SK-N-SH (cell line): ENCODE measurements at regions not wholly inside any gene's neighbourhood (a gene's known extent, or its start where the extent isn't known, plus 50 kb on each side); places are given as distances from the start of the nearest gene placed in this dataset.

ENCODE experiments used
- CTCF ChIA-PET: fragments of 300-600, 350-600 bp; formaldehyde crosslinking; extraction: SDS; loops from one replicate; lab custom pipeline; 2021; lab: Yijun Ruan, JAX
- POLR2A ChIA-PET: fragments of 350-600 bp; sonication (Branson Sonifier 250); formaldehyde crosslinking; extraction: SDS; loops from one replicate; lab custom pipeline; 2020; ENCODE audit warnings: antibody characterized with exemption, inconsistent platforms; lab: Yijun Ruan, JAX
- DNase-seq: peaks from one replicate; pipeline ENCODE4 v3.0.0; 2012
- H2AFZ ChIP-seq: fragments of 200-600 bp; sonication (generic); 2 replicates; pipeline ENCODE4 v1.8.1; 2016; ENCODE audit warnings: antibody characterized with exemption, mild to moderate bottlenecking, low read depth
- H3F3A ChIP-seq: fragments of 200-600 bp; sonication (generic); replicated peaks from 2 replicates; pipeline ENCODE3; 2016; ENCODE audit warnings: antibody characterized with exemption, mild to moderate bottlenecking; ENCODE audit not compliant: insufficient read depth
- H3K27ac ChIP-seq, 2 experiments: fragments of 200-500 bp in 1 of 2; fragments of 200-600 bp in 1 of 2; sonication (Bioruptor generic) in 1 of 2; sonication (generic), shearing (Covaris generic) in 1 of 2; 2 replicates each; pipeline versions ENCODE4 v1.5.1 to v1.6.1; 2014 to 2016; ENCODE audit warnings: low read depth in 2 of 2, inconsistent platforms in 1 of 2, low read length in 1 of 2, mild to moderate bottlenecking in 1 of 2, mixed read lengths in 1 of 2
- H3K27me3 ChIP-seq: fragments of 200-600 bp; sonication (generic), shearing (Covaris generic); 2 replicates; pipeline ENCODE4 v1.6.1; 2016; ENCODE audit warnings: mixed run types; ENCODE audit not compliant: insufficient read depth
- H3K36me3 ChIP-seq, 2 experiments: fragments of 200-500 bp in 1 of 2; fragments of 200-600 bp in 1 of 2; sonication (Bioruptor generic) in 1 of 2; sonication (generic) in 1 of 2; replicated peaks in 1 of 2; 2 replicates each; pipeline versions ENCODE3 to v1.5.1; 2014 to 2016; ENCODE audit warnings: low read length in 1 of 2, mild to moderate bottlenecking in 1 of 2; ENCODE audit not compliant: insufficient read depth in 2 of 2, control insufficient read depth in 1 of 2
- H3K4me1 ChIP-seq, 2 experiments: fragments of 200-500 bp in 1 of 2; fragments of 200-600 bp in 1 of 2; sonication (Bioruptor generic) in 1 of 2; sonication (generic), shearing (Covaris generic) in 1 of 2; 2 replicates each; pipeline versions ENCODE4 v1.5.1 to v1.6.1; 2014 to 2016; ENCODE audit warnings: low read depth in 1 of 2, low read length in 1 of 2, mixed run types in 1 of 2; ENCODE audit not compliant: insufficient read depth in 2 of 2, control insufficient read depth in 1 of 2
- H3K4me2 ChIP-seq: fragments of 200-600 bp; sonication (generic), shearing (Covaris generic); 2 replicates; pipeline ENCODE4 v1.6.1; 2017; ENCODE audit warnings: mixed run types
- H3K4me3 ChIP-seq, 2 experiments: fragments of 200-500 bp in 1 of 2; fragments of 200-600 bp in 1 of 2; sonication (Bioruptor generic) in 1 of 2; sonication (generic), shearing (Covaris generic) in 1 of 2; 2 replicates each; pipeline versions ENCODE4 v1.5.1 to v1.8.1; 2014 to 2016; ENCODE audit warnings: low read depth in 2 of 2, inconsistent platforms in 1 of 2, low read length in 1 of 2, mild to moderate bottlenecking in 1 of 2, mixed read lengths in 1 of 2, moderate library complexity in 1 of 2
- H3K79me2 ChIP-seq: fragments of 200-600 bp; sonication (generic); 2 replicates; pipeline ENCODE4 v1.8.1; 2017; ENCODE audit warnings: mild to moderate bottlenecking; ENCODE audit not compliant: insufficient read depth
- H3K9ac ChIP-seq: fragments of 200-600 bp; sonication (generic); 2 replicates; pipeline ENCODE4 v1.6.1; 2017; ENCODE audit warnings: mixed run types
- H3K9me2 ChIP-seq: fragments of 200-600 bp; sonication (generic); 2 replicates; pipeline ENCODE4 v1.6.1; 2017; ENCODE audit warnings: mixed run types
- H3K9me3 ChIP-seq: fragments of 200-600 bp; sonication (generic); 2 replicates; pipeline ENCODE4 v1.6.1; 2017; ENCODE audit warnings: mixed run types, mild to moderate bottlenecking, moderate library complexity
- H4K20me1 ChIP-seq: fragments of 200-600 bp; sonication (generic); 2 replicates; pipeline ENCODE4 v1.6.1; 2017; ENCODE audit warnings: mild to moderate bottlenecking, mixed run types; ENCODE audit not compliant: insufficient read depth
- EP300 ChIP-seq, 2 experiments: IDR thresholded peaks; 2 replicates each; pipeline versions ENCODE4 v1.4.0 to v1.6.1; 2012; ENCODE audit warnings: borderline replicate concordance in 1 of 2, low read depth in 1 of 2, low read length in 1 of 2
- FOXM1 ChIP-seq: IDR thresholded peaks from 2 replicates; pipeline ENCODE4 v1.4.0; 2012; ENCODE audit warnings: low read depth, mild to moderate bottlenecking
- GATA2 ChIP-seq: sonication (generic); formaldehyde crosslinking; IDR thresholded peaks from 2 replicates; pipeline ENCODE4 v1.5.0; 2020; ENCODE audit warnings: mild to moderate bottlenecking, missing genetic modification reagents
- MEF2A ChIP-seq: IDR thresholded peaks from 2 replicates; pipeline ENCODE4 v1.4.0; 2012; ENCODE audit warnings: low read depth, borderline replicate concordance
- NFIC ChIP-seq: IDR thresholded peaks from 2 replicates; pipeline ENCODE4 v1.4.0; 2012; ENCODE audit warnings: borderline replicate concordance
- NRF1 ChIP-seq: IDR thresholded peaks from 2 replicates; pipeline ENCODE4 v1.6.1; 2012; ENCODE audit warnings: low read depth, mild to moderate bottlenecking, low read length
- PBX3 ChIP-seq: IDR thresholded peaks from 2 replicates; pipeline ENCODE4; 2012
- POLR2AphosphoS5 ChIP-seq: IDR thresholded peaks from 2 replicates; pipeline ENCODE4 v1.6.1; 2012; ENCODE audit warnings: low read depth, low read length
- REST ChIP-seq: IDR thresholded peaks from 2 replicates; pipeline ENCODE4 v1.6.1; 2012; ENCODE audit warnings: mild to moderate bottlenecking, low read depth, low read length, moderate library complexity
- RFX5 ChIP-seq: IDR thresholded peaks from 2 replicates; pipeline ENCODE4 v1.6.1; 2012; ENCODE audit warnings: mild to moderate bottlenecking, improper control_type of control experiment, low read length
- SIN3A ChIP-seq: IDR thresholded peaks from 2 replicates; pipeline ENCODE4 v1.6.1; 2012; ENCODE audit warnings: low read depth, mild to moderate bottlenecking, low read length, moderate library complexity, borderline replicate concordance
- TAF1 ChIP-seq: IDR thresholded peaks from 2 replicates; pipeline ENCODE4 v1.6.1; 2012; ENCODE audit warnings: low read depth, mild to moderate bottlenecking, low read length, moderate library complexity, borderline replicate concordance
- TEAD4 ChIP-seq: IDR thresholded peaks from 2 replicates; pipeline ENCODE4 v1.4.0; 2012; ENCODE audit warnings: mild to moderate bottlenecking, borderline replicate concordance; ENCODE audit not compliant: insufficient read depth
- USF2 ChIP-seq: fragments of 150-350 bp; IDR thresholded peaks from 2 replicates; pipeline ENCODE4 v1.6.1; 2017; ENCODE audit warnings: antibody characterized with exemption, low read length, low read depth, borderline replicate concordance
- YY1 ChIP-seq: IDR thresholded peaks from 2 replicates; pipeline ENCODE4 v1.4.0; 2012; ENCODE audit warnings: low read depth, mild to moderate bottlenecking
- ZBTB33 ChIP-seq: IDR thresholded peaks from 2 replicates; pipeline ENCODE4 v1.4.0; 2012; ENCODE audit warnings: low read depth, borderline replicate concordance
- WGBS: methylation state at CpG from one replicate; pipeline ENCODE4 v1.1.6; 2017; ENCODE audit warnings: low lambda C conversion rate; 5-methylcytosine and 5-hydroxymethylcytosine counted together
- TF ChIP-seq, protein P1 (sequence below): IDR thresholded peaks from 2 replicates; pipeline ENCODE4 v1.4.0; 2012; ENCODE audit warnings: low read depth, borderline replicate concordance

- 50% methylated on average over 1 of the region's 1 CpG for WGBS
- Histone ChIP-seq H3K36me3 (no peaks in the 10 kb centered on the region), H3K27me3 (no peaks in the 10 kb centered on the region), H3K9me3 (peaks cover 25% of the 10 kb centered on the region; the same call in 1 of the 2 replicates), H3K9me2 (no peaks in the 10 kb centered on the region), H3K4me2 (no peak overlapping the region), H3K4me1 (no peaks in the 10 kb centered on the region), H3F3A (no peaks in the 10 kb centered on the region), H3K79me2 (peaks cover 11% of the 10 kb centered on the region; the same call in 1 of the 2 replicates), H2AFZ (no peak overlapping the region), H3K27ac (no peak overlapping the region), H3K9ac (no peak overlapping the region), H3K4me3 (no peak overlapping the region), H4K20me1 (no peaks in the 10 kb centered on the region)
- no peak for DNase-seq
- ChIA-PET CTCF (no interaction called here), POLR2A (no interaction called here)
- no peak for TF ChIP-seq EP300 (IDR thresholded peaks at IDR 0.05; ENCODE audit: borderline replicate concordance in 1 of 2, low read depth in 1 of 2, low read length in 1 of 2)
- no peak for TF ChIP-seq NFIC
- TF ChIP-seq POLR2AphosphoS5: no peak
- TF ChIP-seq REST: no peak
- no peak for TF ChIP-seq SIN3A
- TF ChIP-seq TAF1: no peak
- TF ChIP-seq, protein P1, sequence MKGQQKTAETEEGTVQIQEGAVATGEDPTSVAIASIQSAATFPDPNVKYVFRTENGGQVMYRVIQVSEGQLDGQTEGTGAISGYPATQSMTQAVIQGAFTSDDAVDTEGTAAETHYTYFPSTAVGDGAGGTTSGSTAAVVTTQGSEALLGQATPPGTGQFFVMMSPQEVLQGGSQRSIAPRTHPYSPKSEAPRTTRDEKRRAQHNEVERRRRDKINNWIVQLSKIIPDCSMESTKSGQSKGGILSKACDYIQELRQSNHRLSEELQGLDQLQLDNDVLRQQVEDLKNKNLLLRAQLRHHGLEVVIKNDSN: no peak
- no peak for TF ChIP-seq YY1
- TF ChIP-seq MEF2A: no peak
- TF ChIP-seq FOXM1: no peak
- TF ChIP-seq TEAD4: no peak
- TF ChIP-seq RFX5: no peak
- TF ChIP-seq PBX3: no peak
- no peak for TF ChIP-seq USF2
- TF ChIP-seq NRF1: no peak
- no peak for TF ChIP-seq ZBTB33
- TF ChIP-seq GATA2 (CRISPR knock-in tag): no peak
Observed at GRCh38 chr7:64469673-64470072, 93.2 kb downstream of the ZNF680 start.
